ENCODE measurements at regions not wholly inside any gene's neighbourhood (a gene's known extent, or its start where the extent isn't known, plus 50 kb on each side); places are given as distances from the start of the nearest gene placed in this dataset.
"Not testable (repeated sequence)": the region's sequence is repeated elsewhere in the genome, so short reads cannot be mapped to it uniquely, and the experiment has no call there.

GRCh38 chr2:11923935-11924334 is 177.5 kb downstream of the LPIN1 start:
- DNase-seq, result no peak

GRCh38 chr2:11925295-11926066 is 179.0 kb downstream of the LPIN1 start:
- DNase-seq, result no peak

- peak; percentile 83 to 90 (median 86) for DNase-seq
Measured at GRCh38 chr2:11930211-11930761, 183.9 kb downstream of the LPIN1 start.

- no peak for DNase-seq
Measured at GRCh38 chr2:11932048-11932512, 185.6 kb downstream of the LPIN1 start.

- no peak for DNase-seq
Measured at GRCh38 chr2:11932962-11933361, 186.5 kb downstream of the LPIN1 start.

- DNase-seq, result peak in 2 of 3 donors; percentile 36 to 41
Measured at GRCh38 chr2:11933854-11934253, 187.4 kb downstream of the LPIN1 start.

GRCh38 chr2:11936761-11937160 is 190.3 kb downstream of the LPIN1 start:
- DNase-seq, result no peak

GRCh38 chr2:11938196-11938595 is 191.8 kb downstream of the LPIN1 start:
- no peak for DNase-seq

GRCh38 chr2:11939523-11939922 is 193.1 kb downstream of the LPIN1 start:
- no peak for DNase-seq

GRCh38 chr2:11940121-11940743 is 193.8 kb downstream of the LPIN1 start:
- no peak for DNase-seq

GRCh38 chr2:11940799-11941198 is 194.4 kb downstream of the LPIN1 start:
- DNase-seq, result no peak

GRCh38 chr2:11941201-11942177 is 195.1 kb downstream of the LPIN1 start:
- DNase-seq, result no peak

GRCh38 chr2:11942178-11942569 is 195.7 kb downstream of the LPIN1 start:
- no peak for DNase-seq

- DNase-seq, result no peak
Measured at GRCh38 chr2:11944311-11944710, 197.9 kb downstream of the LPIN1 start.

GRCh38 chr2:11945139-11946126 is 199.0 kb downstream of the LPIN1 start:
- peak; percentile 49 to 71 (median 71) for DNase-seq

GRCh38 chr2:11947956-11948355 is 201.5 kb downstream of the LPIN1 start:
- peak in 2 of 3 donors; percentile 29 to 38 for DNase-seq

- peak; percentile 21 to 42 (median 39) for DNase-seq
Measured at GRCh38 chr2:11949732-11950523, 203.5 kb downstream of the LPIN1 start.

- no peak for DNase-seq
Measured at GRCh38 chr2:11950896-11951295, 204.5 kb downstream of the LPIN1 start.

- DNase-seq, result not testable (repeated sequence)
Measured at GRCh38 chr2:11951492-11951891, 205.1 kb downstream of the LPIN1 start.

- DNase-seq, result no peak
Measured at GRCh38 chr2:11953258-11953657, 206.8 kb downstream of the LPIN1 start.

- DNase-seq, result peak; percentile 16 to 31 (median 21)
Measured at GRCh38 chr2:11955314-11955713, 208.9 kb downstream of the LPIN1 start.

Data from suppressor macrophage treated with lipopolysaccharide for 1 hour (primary cell).